ENCODE measurements at regions not wholly inside any gene's neighbourhood (a gene's known extent, or its start where the extent isn't known, plus 50 kb on each side); places are given as distances from the start of the nearest gene placed in this dataset.
"Not testable (repeated sequence)": the region's sequence is repeated elsewhere in the genome, so short reads cannot be mapped to it uniquely, and the experiment has no call there.

DNA sequence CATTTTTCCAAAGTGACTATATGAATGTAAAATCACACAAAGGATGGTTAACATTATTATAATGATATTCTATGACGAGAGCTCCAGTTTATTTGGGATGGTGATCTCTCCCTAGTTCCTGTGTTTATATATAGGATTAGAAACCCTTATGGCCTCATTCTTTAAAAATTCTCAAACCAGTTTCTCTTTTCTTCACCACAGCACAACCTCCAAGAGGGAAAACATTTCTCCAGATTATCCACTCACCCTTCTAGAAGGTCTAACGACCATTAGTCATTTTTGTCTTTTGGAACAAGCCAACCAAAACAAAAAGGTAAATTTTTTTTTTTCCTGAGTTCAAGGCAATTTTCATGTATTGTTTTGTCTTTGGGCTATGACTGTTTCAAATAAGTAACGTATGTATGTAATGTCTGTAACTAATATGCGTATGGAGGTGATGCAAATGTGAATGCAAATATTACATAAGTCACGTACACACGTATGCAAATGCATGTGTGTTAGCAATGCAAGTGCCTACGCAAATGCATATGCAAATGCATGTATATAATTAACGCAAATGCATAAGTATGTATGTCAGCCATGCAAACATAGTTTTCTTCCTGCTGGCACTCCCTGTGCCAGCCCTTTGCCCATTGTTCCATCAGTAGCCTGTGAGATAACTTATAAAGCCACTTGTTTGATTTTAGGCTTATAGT, 72.5 kb upstream of the MORC3 start:
- no peak for DNase-seq

DNA sequence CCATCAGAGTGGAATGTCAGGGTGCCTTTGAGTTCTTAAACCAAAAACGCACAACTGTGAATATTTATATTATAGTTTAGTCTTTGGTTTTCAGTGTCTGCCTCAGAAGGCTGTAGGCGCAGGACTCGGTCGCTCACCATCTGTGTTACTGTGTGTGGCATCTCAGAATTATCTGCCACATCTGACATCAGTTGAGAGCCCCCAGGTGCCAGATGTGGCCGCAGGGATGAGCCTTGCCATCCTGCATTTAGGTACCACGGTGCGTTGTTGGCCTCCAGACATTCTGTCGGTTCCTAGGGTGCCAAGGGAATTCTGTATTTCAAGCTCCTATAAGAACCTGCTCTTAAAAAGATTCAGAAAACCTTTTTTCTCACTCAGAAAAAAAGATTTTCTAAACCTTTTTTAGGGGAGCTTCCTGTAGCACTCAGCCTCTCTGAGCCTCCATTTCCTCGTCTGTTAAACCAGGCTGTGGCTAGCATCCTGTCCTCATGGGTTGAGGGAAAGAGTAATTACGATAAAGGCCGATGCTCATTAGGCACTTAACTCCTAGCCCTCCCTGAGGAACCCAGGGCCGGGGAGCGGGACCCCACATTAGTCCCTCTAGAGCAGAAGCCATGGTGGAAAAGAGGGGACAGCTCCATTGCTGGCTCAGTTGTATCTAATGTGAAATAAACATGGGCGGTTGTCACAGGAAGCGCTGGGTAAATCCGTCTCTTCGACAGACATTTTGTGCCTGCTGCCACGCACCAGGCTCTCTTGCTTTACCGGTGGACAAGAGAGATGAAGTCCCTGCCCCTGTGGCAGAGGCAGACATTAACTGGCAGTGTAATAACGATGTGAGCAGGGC, 70.2 kb upstream of the MORC3 start:
- no peak for DNase-seq

DNA sequence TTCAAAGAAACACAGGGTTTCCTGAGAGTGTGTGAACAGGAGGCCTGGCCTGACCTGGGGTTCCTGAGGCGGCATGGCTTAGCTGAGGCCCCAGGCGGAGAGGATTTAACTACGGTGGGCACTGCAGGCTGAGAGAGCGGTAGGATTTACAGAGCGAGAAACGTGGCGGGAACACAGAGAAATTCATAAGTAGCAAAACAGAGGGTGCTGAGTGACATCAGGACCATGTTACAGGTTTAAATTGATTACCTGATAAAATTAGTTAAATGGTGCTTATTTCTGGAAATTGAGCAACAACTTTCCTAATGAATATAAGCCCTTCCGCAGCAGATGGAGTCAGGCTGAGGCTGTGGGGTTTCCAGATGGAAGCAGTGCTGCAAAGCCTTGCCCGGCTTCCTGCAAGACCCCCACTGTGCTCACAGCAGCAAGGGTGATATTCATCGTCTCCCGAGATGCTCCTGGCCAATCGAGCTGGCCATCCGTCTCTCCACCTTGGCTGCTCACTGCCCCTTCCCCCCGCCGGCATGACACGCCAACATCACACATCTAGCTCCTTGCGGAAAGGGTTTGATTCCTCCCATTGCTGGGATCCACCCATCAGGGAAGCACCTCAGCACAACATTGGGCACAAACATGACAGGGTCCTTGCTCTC, 69.4 kb upstream of the MORC3 start:
- no peak for DNase-seq

DNA sequence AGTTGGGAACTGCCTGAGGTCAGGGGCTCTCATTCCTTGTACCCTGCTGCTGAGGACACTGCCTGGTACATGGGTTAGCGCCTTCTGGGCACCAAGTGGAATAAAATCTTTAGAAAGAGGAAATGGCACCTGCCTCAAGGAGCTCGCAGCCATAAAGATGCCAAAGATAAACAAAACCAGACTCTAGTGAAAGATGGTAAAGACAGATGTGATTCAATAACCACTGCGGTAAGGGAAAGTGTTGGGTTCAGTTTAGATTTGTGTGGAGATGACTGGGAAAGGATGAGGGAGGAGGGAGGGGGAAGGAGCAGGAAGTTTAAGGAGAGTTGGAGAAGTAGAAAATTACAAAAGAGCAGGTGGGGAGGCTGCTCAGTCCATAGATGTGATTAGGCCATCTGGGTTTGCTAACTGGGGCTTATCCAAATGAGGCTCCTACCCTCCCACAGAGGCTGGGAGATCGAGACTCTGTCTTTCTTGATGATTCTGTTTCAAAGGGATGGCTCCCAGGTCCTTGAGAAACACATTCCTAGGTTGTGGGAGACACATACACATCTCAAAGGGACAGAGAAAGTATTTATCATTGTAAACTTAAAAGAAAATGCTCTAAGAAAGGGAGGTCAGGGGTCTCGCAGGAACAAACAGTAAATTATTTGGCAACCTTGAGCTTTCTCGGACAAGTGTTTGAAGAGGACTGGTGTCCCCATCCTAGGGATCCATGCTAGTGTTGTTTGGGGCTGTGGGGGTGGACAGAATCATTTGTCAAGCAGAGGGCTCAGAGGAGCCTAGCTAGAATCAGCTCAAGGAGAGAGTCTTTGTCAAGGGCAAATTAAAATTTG, 65.7 kb upstream of the MORC3 start:
- no peak for DNase-seq

DNA sequence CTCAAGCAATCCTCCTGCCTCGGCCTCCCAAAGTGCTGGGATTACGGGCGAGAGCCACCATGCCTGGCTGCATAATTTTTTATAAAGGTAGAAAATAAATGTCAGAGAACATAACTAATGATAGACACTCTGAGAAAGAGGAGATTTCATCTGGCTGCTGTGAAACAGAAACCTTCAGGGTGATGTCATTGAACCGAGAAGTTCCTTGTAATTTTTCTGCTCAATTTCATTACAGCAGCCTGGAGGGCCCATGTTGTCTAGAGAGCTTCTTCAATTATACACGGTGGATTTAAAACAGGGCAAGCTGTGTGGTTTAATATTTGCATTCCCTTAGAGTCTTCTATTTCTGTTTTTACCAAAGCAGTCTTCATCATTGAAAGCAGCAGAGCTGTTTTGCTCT, 64.3 kb upstream of the MORC3 start:
- DNase-seq: no peak

DNA sequence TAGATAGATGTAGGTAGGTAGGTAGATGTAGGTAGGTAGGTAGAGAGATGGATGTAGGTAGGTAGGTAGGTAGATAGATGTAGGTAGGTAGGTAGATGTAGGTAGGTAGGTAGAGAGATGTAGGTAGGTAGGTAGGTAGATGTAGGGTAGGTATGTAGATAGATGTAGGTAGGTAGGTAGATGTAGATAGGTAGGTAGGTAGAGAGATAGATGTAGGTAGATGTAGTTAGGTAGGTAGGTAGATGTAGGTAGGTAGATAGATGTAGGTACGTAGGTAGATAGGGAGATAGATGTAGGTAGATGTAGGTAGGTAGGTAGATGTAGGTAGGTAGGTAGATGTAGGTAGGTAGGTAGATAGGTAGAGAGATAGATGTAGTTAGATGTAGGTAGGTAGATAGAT, 62.3 kb upstream of the MORC3 start:
- no peak for DNase-seq

DNA sequence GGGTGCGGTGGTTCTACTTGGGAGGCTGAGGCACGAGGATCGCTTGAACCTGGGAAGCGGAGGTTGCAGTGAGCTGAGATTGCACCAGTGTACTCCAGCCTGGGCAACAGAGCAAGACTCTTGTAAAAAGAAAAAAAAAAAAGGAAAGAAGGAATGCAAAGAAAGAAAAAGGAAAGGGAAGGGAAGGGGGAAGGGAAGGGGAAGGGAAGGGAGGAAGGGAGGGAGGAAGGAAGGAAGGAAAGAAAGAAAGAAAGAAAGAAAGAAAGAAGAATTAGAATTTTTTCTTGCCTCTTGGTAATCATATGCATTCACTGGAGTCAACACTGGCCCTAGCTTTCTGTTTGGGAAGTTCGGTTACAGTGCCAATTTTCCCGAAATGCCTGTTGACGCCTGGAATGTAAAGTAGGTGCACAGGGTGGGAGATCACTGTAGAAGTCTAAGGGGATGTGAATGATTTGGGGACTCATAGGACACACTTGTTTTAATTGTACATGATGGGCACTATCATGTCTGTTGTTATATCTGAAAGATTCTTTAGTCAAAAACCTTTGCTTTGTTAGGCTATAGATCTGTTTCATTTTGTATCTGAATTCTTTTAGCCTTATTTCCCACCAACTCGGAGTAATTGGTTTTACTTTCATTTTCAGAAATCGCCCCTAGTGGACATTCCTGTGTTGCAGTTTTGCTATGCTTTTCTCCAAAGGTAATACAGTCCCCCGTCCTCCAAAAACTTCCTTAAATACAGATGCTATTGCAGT, 59.8 kb upstream of the MORC3 start:
- DNase-seq: peak; percentile 82

DNA sequence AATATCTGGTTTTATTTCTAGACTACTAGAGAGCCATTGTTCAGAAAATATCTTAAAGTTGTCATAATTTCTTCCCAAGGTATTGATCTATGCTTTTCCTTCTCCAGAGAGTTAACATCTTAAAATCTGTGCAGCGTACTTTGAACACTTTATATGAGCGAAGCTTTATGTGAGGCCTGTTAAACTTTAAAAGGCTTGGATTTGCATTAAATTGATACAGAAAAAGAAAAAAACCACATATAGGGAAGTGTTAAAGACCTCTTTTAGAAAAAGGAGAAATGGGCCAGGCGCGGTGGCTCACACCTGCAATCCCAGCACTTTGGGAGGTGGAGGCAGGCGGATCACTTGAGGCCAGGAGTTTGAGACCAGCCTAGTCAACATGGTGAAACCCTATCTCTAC, 59.2 kb upstream of the MORC3 start:
- DNase-seq: no peak

DNA sequence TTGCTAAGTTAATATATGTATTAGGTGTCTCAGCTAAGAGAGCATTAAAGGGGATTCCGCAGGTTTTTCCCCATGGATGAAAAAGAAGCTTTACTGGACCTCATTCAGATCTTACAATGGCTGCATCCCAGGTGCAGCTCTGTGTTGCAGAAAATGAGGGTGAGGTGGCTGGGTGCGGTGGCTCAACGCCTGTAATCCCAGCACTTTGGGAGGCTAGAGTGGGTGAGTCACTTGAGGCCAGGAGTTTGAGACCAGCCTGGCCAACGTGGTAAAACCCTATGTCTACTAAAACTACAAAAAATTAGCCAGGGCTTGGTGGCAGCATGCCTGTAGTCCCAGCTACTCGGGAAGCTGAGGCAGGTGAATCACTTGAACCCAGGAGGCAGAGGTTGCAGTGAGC, 58.5 kb upstream of the MORC3 start:
- no peak for DNase-seq

DNA sequence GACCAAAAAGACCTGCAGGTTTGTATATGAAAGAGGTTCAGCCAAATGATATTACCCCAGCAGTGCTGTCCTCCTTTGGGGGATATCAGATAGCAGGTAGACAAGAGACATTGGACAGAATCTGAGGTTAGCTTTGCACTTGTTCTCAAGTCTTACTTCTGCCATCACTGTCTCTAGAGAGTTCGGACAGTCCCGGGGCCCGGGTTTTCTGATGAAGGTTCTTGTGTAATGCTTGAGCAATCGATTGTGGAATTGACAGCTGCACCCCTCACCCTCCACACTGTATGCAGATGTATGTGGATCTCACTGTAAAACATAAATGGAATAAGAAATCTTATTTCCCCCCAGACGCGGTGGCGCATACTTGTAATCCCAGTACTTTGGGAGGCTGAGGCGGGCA, 56.2 kb upstream of the MORC3 start:
- no peak for DNase-seq

DNA sequence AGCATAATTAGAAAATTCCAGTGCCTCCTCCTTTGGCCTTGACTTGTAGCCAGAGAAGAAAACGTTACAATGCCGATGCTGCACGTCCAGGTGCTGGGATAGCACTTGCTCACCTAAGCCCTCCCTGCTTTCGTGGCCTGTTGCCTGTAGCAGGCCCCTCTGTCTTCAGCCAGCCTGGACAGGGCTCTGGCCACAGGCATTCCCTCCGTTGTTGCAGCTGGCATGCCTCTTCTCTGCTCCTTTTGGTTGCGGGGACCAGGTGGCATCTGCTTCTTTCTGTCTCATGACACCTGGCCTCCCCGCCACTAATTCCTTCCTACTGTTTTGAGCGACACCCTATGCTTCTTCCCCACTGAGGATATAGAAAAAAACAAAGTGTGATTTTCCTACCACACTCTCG, 54.6 kb upstream of the MORC3 start:
- no peak for DNase-seq

DNA sequence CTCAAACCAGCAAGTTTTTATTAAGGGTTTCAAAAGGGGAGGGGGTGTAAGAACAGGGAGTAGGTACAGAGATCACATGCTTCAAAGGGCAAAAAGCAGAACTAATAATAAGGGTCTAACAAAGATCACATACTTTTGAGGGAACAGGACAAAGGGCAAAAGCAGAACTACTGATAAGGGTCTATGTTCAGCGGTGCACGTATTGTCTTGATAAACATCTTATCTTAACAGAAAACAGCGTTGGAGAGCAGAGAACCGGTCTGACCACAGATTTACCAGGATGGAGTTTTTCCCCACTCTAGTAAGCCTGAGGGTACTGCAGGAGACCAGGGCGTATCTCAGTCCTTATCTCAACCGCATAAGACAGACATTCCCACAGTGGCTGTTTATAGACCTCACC, 52.2 kb upstream of the MORC3 start:
- DNase-seq: not testable (repeated sequence)

DNA sequence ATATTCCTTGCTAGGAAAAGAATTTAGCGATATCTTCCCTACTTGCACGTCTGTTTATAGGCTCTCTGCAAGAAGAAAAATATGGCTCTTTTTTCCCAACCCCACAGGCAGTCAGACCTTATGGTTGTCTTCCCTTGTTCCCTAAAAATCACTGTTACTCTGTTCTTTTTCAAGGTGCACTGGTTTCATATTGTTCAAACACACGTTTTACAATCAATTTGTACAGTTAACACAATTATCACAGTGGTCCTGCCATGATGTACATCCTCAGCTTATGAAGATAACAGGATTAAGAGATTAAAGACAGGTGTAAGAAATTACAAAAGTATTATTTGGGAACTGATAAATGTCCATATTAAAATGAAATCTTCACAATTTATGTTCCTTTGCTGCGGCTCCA, 51.7 kb upstream of the MORC3 start:
- DNase-seq: not testable (repeated sequence)
